Tibial nerve (tissue), 4 donors: ENCODE measurements at regions not wholly inside any gene's neighbourhood (a gene's known extent, or its start where the extent isn't known, plus 50 kb on each side); places are given as distances from the start of the nearest gene placed in this dataset.
"Not testable (repeated sequence)": the region's sequence is repeated elsewhere in the genome, so short reads cannot be mapped to it uniquely, and the experiment has no call there.

Experiments
- DNase-seq, 2 donors: peaks; one replicate each; pipeline ENCODE4 v3.0.0-alpha.2; 2019; ENCODE audit warnings: low spot score in 2 of 2
- H3K27ac ChIP-seq, 4 donors: fragments of 200-600 bp; sonication (generic) in 3 of 4; one replicate each; pipeline ENCODE4 v1.5.1; 2017 to 2019; ENCODE audit warnings: mild to moderate bottlenecking in 1 of 4
- H3K27me3 ChIP-seq, 2 donors: fragments of 200-600 bp; sonication (generic) in 1 of 2; one replicate each; pipeline versions ENCODE4 v1.5.1 to v1.6.0; 2017 to 2019
- H3K36me3 ChIP-seq, 3 donors: fragments of 200-600 bp; sonication (generic); one replicate each; pipeline ENCODE4 v1.5.1; 2018 to 2019
- H3K4me1 ChIP-seq, 4 donors: fragments of 200-600 bp; sonication (generic) in 3 of 4; one replicate each; pipeline ENCODE4 v1.5.1; 2017 to 2019
- H3K4me3 ChIP-seq, 4 donors: fragments of 200-600 bp; sonication (generic) in 3 of 4; one replicate each; pipeline ENCODE4 v1.5.1; 2017 to 2019; ENCODE audit warnings: mild to moderate bottlenecking in 1 of 4, moderate library complexity in 1 of 4
- H3K9me3 ChIP-seq, 4 donors: fragments of 200-600 bp; sonication (generic) in 3 of 4; one replicate each; pipeline ENCODE4 v1.5.1; 2017 to 2019
- CTCF ChIP-seq, 5 experiments: fragments of 200-600 bp in 3 of 5; fragments of 450-650 bp in 2 of 5; sonication (generic) in 3 of 5; IDR thresholded peaks; one replicate each; pipeline ENCODE4 v1.5.1; 2016 to 2019; ENCODE audit warnings: antibody characterized with exemption in 5 of 5, mild to moderate bottlenecking in 3 of 5, moderate library complexity in 2 of 5
- EP300 ChIP-seq, 2 donors: sonication (generic); formaldehyde crosslinking; IDR thresholded peaks; one replicate each; pipeline ENCODE4 v1.6.1; 2017; ENCODE audit warnings: antibody characterized with exemption in 2 of 2, mild to moderate bottlenecking in 1 of 2
- POLR2A ChIP-seq, 2 donors: fragments of 450-650 bp; IDR thresholded peaks; one replicate each; pipeline ENCODE4 v1.6.1; 2017; ENCODE audit warnings: antibody characterized with exemption in 2 of 2, mild to moderate bottlenecking in 2 of 2, moderate library complexity in 2 of 2
- WGBS, 2 donors: methylation state at CpG; one replicate each; pipeline ENCODE4 v1.1.5; 2018; 5-methylcytosine and 5-hydroxymethylcytosine counted together

DNA sequence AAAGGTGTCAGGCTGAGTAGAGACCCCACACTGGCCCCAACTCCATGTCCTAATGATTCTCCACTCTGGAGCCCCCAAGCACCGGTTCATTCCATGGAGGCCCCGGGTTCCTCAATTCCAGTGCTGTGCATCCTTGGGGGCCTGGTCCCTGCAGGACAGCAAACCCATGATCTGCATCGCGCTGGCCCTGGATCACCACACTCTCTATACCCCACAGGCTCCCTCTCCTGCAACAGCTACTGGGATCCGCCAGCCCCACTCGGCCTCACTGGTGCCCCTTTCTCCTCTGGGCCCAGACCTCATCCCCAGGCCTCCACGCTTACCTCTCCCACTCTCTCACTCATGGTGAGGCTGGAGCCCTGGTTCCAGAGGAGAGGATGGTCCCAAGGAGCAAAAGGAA lies 68.6 kb upstream of the TUBA3E start:
- H3K4me3 ChIP-seq, H3K27me3 ChIP-seq: not testable (repeated sequence)
- 94% methylated on average over 7 of the region's 7 CpGs for WGBS, 2 donors

GRCh38 chr2:130265570-130266247 lies 67.5 kb upstream of the TUBA3E start:
- H3K27me3 ChIP-seq, H3K9me3 ChIP-seq, DNase-seq, H3K4me1 ChIP-seq, H3K4me3 ChIP-seq, H3K27ac ChIP-seq, H3K36me3 ChIP-seq: not testable (repeated sequence)
- WGBS, 2 donors, result 77 to 92% methylated on average over 7 to 9 of the region's 12 CpGs

More for the DNA sequence above, 68.6 kb upstream of the TUBA3E start:
- not testable (repeated sequence) for H3K36me3 ChIP-seq, H3K27ac ChIP-seq, H3K4me1 ChIP-seq, DNase-seq
- peaks cover 0 to 18% (median 0%) of the 10 kb centered on the region in 4 donors for H3K9me3 ChIP-seq

DNA sequence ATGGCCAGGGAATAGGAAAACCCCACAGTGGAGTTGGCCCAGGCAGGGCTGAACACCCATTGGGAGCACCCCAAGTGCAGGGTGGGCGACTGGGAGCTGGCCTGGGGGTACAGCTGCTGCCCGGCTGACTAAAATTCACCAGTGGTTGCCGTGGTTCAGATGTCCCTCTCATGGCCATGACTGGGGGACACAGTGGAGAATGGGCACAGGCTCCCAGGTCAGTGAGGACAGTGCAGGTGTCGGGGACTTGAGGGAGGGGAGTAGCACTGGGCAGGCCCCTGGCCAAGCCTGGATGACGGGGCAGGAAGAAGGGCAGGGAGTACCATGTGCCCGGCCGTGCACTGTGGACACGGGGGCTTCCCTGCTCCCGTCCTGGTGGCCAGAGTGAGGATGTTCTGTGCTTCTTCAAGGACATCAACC lies 66.7 kb upstream of the TUBA3E start:
- not testable (repeated sequence) for H3K27me3 ChIP-seq, H3K4me1 ChIP-seq, H3K9me3 ChIP-seq, H3K27ac ChIP-seq, H3K36me3 ChIP-seq, DNase-seq, H3K4me3 ChIP-seq
- 85 to 95% methylated on average over 9 of the region's 9 CpGs for WGBS, 2 donors

DNA sequence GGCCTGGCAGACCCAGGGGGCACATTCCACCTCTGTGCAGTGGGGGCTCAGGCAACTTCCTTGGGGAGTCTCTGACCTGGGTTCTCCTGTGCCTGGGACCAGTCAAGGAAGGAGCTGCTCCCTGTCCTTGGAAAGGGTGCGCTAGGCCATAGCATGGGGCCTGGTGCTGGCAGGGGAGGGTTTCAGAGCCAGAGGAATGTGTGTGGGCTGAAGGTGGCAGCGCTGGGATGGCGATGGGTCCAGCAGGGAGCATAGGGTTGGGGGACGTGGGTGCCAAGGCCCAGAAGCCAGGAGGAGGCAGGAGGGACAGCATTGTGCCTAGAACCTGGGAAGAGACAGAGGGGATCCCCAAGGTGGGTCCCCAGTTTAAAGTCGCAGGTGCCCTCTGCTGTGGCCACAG lies 66.3 kb upstream of the TUBA3E start:
- Histone ChIP-seq H3K36me3 (no peaks in the 10 kb centered on the region), H3K4me1 (no peaks in the 10 kb centered on the region), H3K27ac (no peak overlapping the region), H3K4me3 (no peak overlapping the region), H3K9me3 (no peaks in the 10 kb centered on the region), H3K27me3 (no peaks in the 10 kb centered on the region)
- WGBS, 2 donors, result 73 to 88% methylated on average over 5 of the region's 5 CpGs
- DNase-seq, result no peak
- TF ChIP-seq EP300 (IDR thresholded peaks at IDR 0.05) (no peak), CTCF (IDR thresholded peaks at IDR 0.05) (no peak), POLR2A (IDR thresholded peaks at IDR 0.05) (no peak)

DNA sequence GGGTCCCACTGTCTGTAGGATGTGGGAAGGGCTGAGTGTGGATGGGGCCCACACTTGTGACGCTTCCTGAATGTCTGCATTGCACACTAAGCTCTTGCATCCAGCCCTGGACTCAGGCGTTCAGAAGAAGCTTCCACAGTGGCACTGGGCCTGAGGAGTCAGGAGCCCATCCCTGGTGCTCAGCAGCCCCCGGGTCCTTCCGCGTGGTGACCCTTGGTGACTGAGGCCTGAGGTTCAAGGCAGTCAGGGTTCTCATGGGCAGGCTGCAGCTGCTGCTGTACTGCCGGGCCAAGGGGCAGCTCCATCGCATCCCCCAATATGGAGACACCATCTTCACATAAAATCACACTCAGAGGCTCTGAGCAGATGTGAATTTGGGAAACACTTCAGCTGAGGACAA lies 65.8 kb upstream of the TUBA3E start:
- no peaks in the 10 kb centered on the region for H3K36me3 ChIP-seq
- TF ChIP-seq EP300 (IDR thresholded peaks at IDR 0.05) (no peak), CTCF (IDR thresholded peaks at IDR 0.05) (no peak)
- no peaks in the 10 kb centered on the region for H3K4me1 ChIP-seq
- H3K27me3 ChIP-seq, result no peaks in the 10 kb centered on the region
- WGBS, 2 donors, result 76 to 78% methylated on average over 6 to 7 of the region's 7 CpGs
- no peak for DNase-seq
- H3K27ac ChIP-seq, result no peak overlapping the region
- H3K9me3 ChIP-seq, result no peaks in the 10 kb centered on the region
- H3K4me3 ChIP-seq, result no peak overlapping the region

GRCh38 chr2:130263606-130264005 lies 65.4 kb upstream of the TUBA3E start:
- H3K27ac ChIP-seq, result no peak overlapping the region
- H3K27me3 ChIP-seq, result no peaks in the 10 kb centered on the region
- H3K36me3 ChIP-seq, result no peaks in the 10 kb centered on the region
- no peaks in the 10 kb centered on the region for H3K9me3 ChIP-seq
- no peak overlapping the region for H3K4me3 ChIP-seq
- 54 to 80% methylated on average over 5 to 6 of the region's 7 CpGs for WGBS, 2 donors
- H3K4me1 ChIP-seq, result no peaks in the 10 kb centered on the region
- no peak for DNase-seq
- no peak for TF ChIP-seq POLR2A (IDR thresholded peaks at IDR 0.05)

DNA sequence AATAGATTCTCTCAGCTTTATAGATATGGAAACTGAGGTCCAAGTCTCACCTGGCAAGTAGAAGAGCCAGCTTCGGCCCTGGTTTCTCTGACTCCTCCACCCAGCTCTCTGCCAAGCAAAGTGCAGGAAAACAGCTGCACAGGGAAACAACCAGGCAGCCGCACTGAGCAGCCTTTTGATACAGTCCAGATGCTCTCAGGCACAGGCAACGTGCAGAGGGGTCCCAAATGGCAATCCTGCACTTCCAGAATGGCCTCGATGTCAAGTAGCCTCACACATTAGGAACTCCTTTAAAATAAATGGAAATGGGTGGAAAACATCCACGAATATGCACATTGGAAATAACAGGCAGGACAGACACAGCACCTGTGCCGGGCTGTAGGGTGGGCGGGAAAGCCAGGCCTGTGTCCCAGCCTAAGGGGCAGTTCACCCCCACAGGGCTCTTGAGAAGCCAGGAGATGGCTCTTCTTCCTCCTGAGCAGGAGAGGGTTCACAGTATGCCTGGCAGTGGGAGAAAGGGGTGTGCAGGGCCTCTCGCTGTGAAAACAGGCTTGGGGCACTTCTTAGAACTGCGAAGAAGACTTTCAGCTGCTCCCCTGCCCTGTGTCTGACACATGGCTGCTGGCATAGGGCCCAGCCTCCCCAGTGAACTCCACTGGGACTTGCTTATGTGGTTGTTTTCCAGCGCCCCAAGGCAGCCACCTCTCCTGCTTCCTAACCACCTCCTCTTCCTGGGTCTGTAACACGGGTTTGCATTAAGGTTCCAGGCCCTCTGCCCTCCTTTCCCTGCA lies 63.9 kb upstream of the TUBA3E start:
- WGBS, 2 donors, result 48 to 50% methylated on average over 11 of the region's 11 CpGs
- H3K27me3 ChIP-seq, result no peaks in the 10 kb centered on the region
- H3K4me3 ChIP-seq, result no peak overlapping the region
- no peak for DNase-seq
- H3K27ac ChIP-seq, result no peak overlapping the region
- H3K9me3 ChIP-seq, result no peaks in the 10 kb centered on the region
- H3K36me3 ChIP-seq, result no peaks in the 10 kb centered on the region
- H3K4me1 ChIP-seq, result no peaks in the 10 kb centered on the region
- TF ChIP-seq POLR2A (IDR thresholded peaks at IDR 0.05), result no peak
- TF ChIP-seq EP300 (IDR thresholded peaks at IDR 0.05), result no peak
- no peak for TF ChIP-seq CTCF (IDR thresholded peaks at IDR 0.05)
